SU-DHL-6 (cell line): ENCODE measurements at regions not wholly inside any gene's neighbourhood (a gene's known extent, or its start where the extent isn't known, plus 50 kb on each side); places are given as distances from the start of the nearest gene placed in this dataset.
A peak's percentile ranks its signal among the peaks of the same experiment; 100 is the strongest.

Source experiments
- H2AFZ ChIP-seq: fragments of 200-600 bp; sonication (generic); 2 replicates; pipeline ENCODE4 v1.6.1; 2014; ENCODE audit warnings: low read depth, mild to moderate bottlenecking, moderate library complexity, mixed read lengths, antibody characterized with exemption, low read length; ENCODE audit not compliant: severe bottlenecking
- H3F3A ChIP-seq: fragments of 200-600 bp; shearing (Covaris generic); 2 replicates; pipeline ENCODE4 v1.6.0; 2016; ENCODE audit warnings: antibody characterized with exemption, mild to moderate bottlenecking; ENCODE audit not compliant: insufficient read depth
- H3K27ac ChIP-seq: fragments of 200-600 bp; sonication (generic); 2 replicates; pipeline ENCODE4 v1.5.1; 2016; ENCODE audit warnings: low read depth, mild to moderate bottlenecking, low read length, moderate library complexity, mixed read lengths
- H3K27me3 ChIP-seq: fragments of 200-600 bp; sonication (generic), shearing (Covaris generic); 2 replicates; pipeline ENCODE4 v1.6.0; 2014; ENCODE audit warnings: mild to moderate bottlenecking, low read length
- H3K36me3 ChIP-seq: fragments of 200-600 bp; sonication (generic); 2 replicates; pipeline ENCODE4 v1.6.1; 2014; ENCODE audit warnings: mild to moderate bottlenecking, low read length, mixed read lengths
- H3K4me2 ChIP-seq: fragments of 300-600, 200-600 bp; shearing (Covaris generic), sonication (generic); 2 replicates; pipeline ENCODE4 v1.6.0; 2014; ENCODE audit warnings: low read length, low read depth, mild to moderate bottlenecking; ENCODE audit not compliant: poor library complexity, severe bottlenecking
- H3K4me3 ChIP-seq: fragments of 200-600 bp; sonication (generic); 2 replicates; pipeline ENCODE4 v1.5.1; 2014; ENCODE audit warnings: antibody characterized with exemption, low read length, mild to moderate bottlenecking, mixed read lengths; ENCODE audit not compliant: insufficient read depth, poor library complexity, severe bottlenecking
- H3K79me2 ChIP-seq: fragments of 200-600 bp; sonication (generic); 2 replicates; pipeline ENCODE4 v1.6.1; 2014; ENCODE audit warnings: mild to moderate bottlenecking, low read length, moderate library complexity; ENCODE audit not compliant: insufficient read depth
- H3K9ac ChIP-seq: fragments of 200-600 bp; sonication (generic); 2 replicates; pipeline ENCODE4 v1.7.0; 2014; ENCODE audit warnings: mild to moderate bottlenecking, low read length
- H3K9me2 ChIP-seq: fragments of 200-600 bp; sonication (generic); replicated peaks from 2 replicates; pipeline ENCODE4 v1.6.1; 2014; ENCODE audit warnings: low read length; ENCODE audit not compliant: insufficient read depth
- H3K9me3 ChIP-seq: fragments of 200-600 bp; sonication (generic); 2 replicates; pipeline ENCODE4 v1.6.1; 2014; ENCODE audit warnings: low read length, mixed read lengths; ENCODE audit not compliant: insufficient read depth
- H4K20me1 ChIP-seq: fragments of 200-600 bp; sonication (generic); 2 replicates; pipeline ENCODE4 v1.6.1; 2014; ENCODE audit warnings: low read depth, mild to moderate bottlenecking, antibody characterized with exemption, low read length, moderate library complexity, mixed read lengths
- EZH2phosphoT487 ChIP-seq: fragments of 200-600 bp; sonication (generic), shearing (Covaris generic); conservative IDR thresholded peaks from 2 replicates; pipeline ENCODE4 v1.6.1; 2018; ENCODE audit warnings: mild to moderate bottlenecking, antibody characterized with exemption, low read length, moderate library complexity, mixed read lengths
- TF ChIP-seq, protein P1 (sequence below): fragments of 200-600 bp; sonication (generic); IDR thresholded peaks from one replicate; pipeline ENCODE4 v1.5.1; 2017; ENCODE audit warnings: antibody characterized with exemption, mild to moderate bottlenecking, low read length, moderate library complexity; ENCODE audit not compliant: insufficient read depth, poor library complexity, severe bottlenecking

- Histone ChIP-seq H3F3A (no peaks in the 10 kb centered on the region), H3K9me2 (no peaks in the 10 kb centered on the region), H4K20me1 (no peaks in the 10 kb centered on the region), H3K27me3 (no peaks in the 10 kb centered on the region), H3K9ac (no peak overlapping the region), H3K79me2 (no peaks in the 10 kb centered on the region), H3K9me3 (no peaks in the 10 kb centered on the region; the same call in 1 of the 2 replicates), H3K27ac (no peak overlapping the region), H3K36me3 (no peaks in the 10 kb centered on the region), H3K4me3 (no peak overlapping the region), H2AFZ (peak overlapping the region; percentile 50), H3K4me2 (no peak overlapping the region)
- TF ChIP-seq, protein P1, sequence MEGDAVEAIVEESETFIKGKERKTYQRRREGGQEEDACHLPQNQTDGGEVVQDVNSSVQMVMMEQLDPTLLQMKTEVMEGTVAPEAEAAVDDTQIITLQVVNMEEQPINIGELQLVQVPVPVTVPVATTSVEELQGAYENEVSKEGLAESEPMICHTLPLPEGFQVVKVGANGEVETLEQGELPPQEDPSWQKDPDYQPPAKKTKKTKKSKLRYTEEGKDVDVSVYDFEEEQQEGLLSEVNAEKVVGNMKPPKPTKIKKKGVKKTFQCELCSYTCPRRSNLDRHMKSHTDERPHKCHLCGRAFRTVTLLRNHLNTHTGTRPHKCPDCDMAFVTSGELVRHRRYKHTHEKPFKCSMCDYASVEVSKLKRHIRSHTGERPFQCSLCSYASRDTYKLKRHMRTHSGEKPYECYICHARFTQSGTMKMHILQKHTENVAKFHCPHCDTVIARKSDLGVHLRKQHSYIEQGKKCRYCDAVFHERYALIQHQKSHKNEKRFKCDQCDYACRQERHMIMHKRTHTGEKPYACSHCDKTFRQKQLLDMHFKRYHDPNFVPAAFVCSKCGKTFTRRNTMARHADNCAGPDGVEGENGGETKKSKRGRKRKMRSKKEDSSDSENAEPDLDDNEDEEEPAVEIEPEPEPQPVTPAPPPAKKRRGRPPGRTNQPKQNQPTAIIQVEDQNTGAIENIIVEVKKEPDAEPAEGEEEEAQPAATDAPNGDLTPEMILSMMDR, result no peak
- no peak for TF ChIP-seq EZH2phosphoT487
Observed at GRCh38 chr1:194930132-194930531, 1678.1 kb downstream of the KCNT2 start.

GRCh38 chr1:194929357-194929756, 1678.9 kb downstream of the KCNT2 start:
- no peak overlapping the region for H3K4me3 ChIP-seq
- H3K9me3 ChIP-seq, result no peaks in the 10 kb centered on the region; the same call in 1 of the 2 replicates

DNA sequence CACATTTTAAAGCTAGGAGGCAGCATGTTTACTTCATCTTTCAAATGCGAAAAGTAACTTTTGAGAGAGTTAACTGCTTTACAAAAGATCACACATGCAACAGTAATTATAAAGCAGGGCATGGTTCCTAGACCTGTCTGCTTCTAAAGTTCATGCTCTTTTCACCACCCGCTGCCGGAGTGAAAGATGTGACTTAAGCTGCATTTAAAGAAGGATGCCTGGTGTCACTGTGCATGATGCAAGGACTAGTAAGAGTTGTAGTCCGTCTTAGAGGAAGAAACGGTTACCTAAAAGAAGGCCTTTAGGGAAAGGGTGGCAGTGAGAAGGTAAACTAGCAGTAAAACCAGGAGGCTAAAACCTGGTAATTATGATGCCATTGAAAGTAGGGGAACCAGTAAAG, 1689.1 kb downstream of the KCNT2 start:
- no peaks in the 10 kb centered on the region for H3K9me3 ChIP-seq
- H3K79me2 ChIP-seq, result no peaks in the 10 kb centered on the region
- H3K9me2 ChIP-seq, result no peaks in the 10 kb centered on the region
- no peaks in the 10 kb centered on the region for H3K27me3 ChIP-seq
- no peak overlapping the region for H3K27ac ChIP-seq
- no peaks in the 10 kb centered on the region for H3F3A ChIP-seq
- H3K4me3 ChIP-seq, result no peak overlapping the region
- H2AFZ ChIP-seq, result no peak overlapping the region
- H4K20me1 ChIP-seq, result no peaks in the 10 kb centered on the region
- no peak overlapping the region for H3K9ac ChIP-seq
- TF ChIP-seq EZH2phosphoT487, result no peak
- TF ChIP-seq, protein P1, result no peak
- no peaks in the 10 kb centered on the region for H3K36me3 ChIP-seq
- no peak overlapping the region for H3K4me2 ChIP-seq

More at GRCh38 chr1:194929357-194929756, 1678.9 kb downstream of the KCNT2 start:
- Histone ChIP-seq H2AFZ (peak overlapping the region; percentile 57), H3K4me2 (no peak overlapping the region), H3F3A (no peaks in the 10 kb centered on the region), H3K9ac (no peak overlapping the region), H3K27me3 (no peaks in the 10 kb centered on the region), H3K79me2 (no peaks in the 10 kb centered on the region), H4K20me1 (no peaks in the 10 kb centered on the region), H3K9me2 (no peaks in the 10 kb centered on the region), H3K36me3 (no peaks in the 10 kb centered on the region), H3K27ac (no peak overlapping the region)
- no peak for TF ChIP-seq EZH2phosphoT487
- TF ChIP-seq, protein P1, result no peak
